Right renal pelvis (tissue), 4 donors: ENCODE measurements at regions not wholly inside any gene's neighbourhood (a gene's known extent, or its start where the extent isn't known, plus 50 kb on each side); places are given as distances from the start of the nearest gene placed in this dataset.
A peak's percentile ranks its signal among the peaks of the same experiment; 100 is the strongest.
"Not testable (repeated sequence)": the region's sequence is repeated elsewhere in the genome, so short reads cannot be mapped to it uniquely, and the experiment has no call there.

Experiments used
- DNase-seq, 4 donors: peaks; one replicate each; pipeline ENCODE4 v3.0.0-alpha.2; 2013; ENCODE audit warnings: low read depth in 4 of 4, low spot score in 3 of 4, missing footprints in 1 of 4

GRCh38 chr4:104010722-104011121, 290.9 kb upstream of the TACR3 start:
- no peak for DNase-seq

GRCh38 chr4:104002318-104002717, 282.5 kb upstream of the TACR3 start:
- not testable (repeated sequence) for DNase-seq

GRCh38 chr4:103998756-103999155, 279.0 kb upstream of the TACR3 start:
- no peak for DNase-seq

- DNase-seq, result no peak
Observed at GRCh38 chr4:103996637-103997036, 276.9 kb upstream of the TACR3 start.

- DNase-seq, result no peak
Observed at GRCh38 chr4:103996064-103996463, 276.3 kb upstream of the TACR3 start.

- no peak for DNase-seq
Observed at GRCh38 chr4:103994059-103994458, 274.3 kb upstream of the TACR3 start.

GRCh38 chr4:103982454-103982853, 262.7 kb upstream of the TACR3 start:
- DNase-seq, result no peak

GRCh38 chr4:103948244-103949018, 228.6 kb upstream of the TACR3 start:
- DNase-seq, result no peak

GRCh38 chr4:103947617-103948016, 227.8 kb upstream of the TACR3 start:
- no peak for DNase-seq

GRCh38 chr4:103946621-103947268, 227.0 kb upstream of the TACR3 start:
- DNase-seq, result not testable (repeated sequence)

GRCh38 chr4:103938488-103938887, 218.7 kb upstream of the TACR3 start:
- no peak for DNase-seq

- DNase-seq, result no peak
Observed at GRCh38 chr4:103936653-103937145, 216.9 kb upstream of the TACR3 start.

- DNase-seq, result peak; percentile 10 to 34 (median 22)
Observed at GRCh38 chr4:103934178-103934789, 214.5 kb upstream of the TACR3 start.

- no peak for DNase-seq
Observed at GRCh38 chr4:103928370-103928769, 208.6 kb upstream of the TACR3 start.

GRCh38 chr4:103923551-103923950, 203.8 kb upstream of the TACR3 start:
- DNase-seq, result no peak

GRCh38 chr4:103918214-103918613, 198.4 kb upstream of the TACR3 start:
- no peak for DNase-seq

- DNase-seq, result no peak
Observed at GRCh38 chr4:103915224-103915869, 195.6 kb upstream of the TACR3 start.

GRCh38 chr4:103907414-103907813, 187.6 kb upstream of the TACR3 start:
- no peak for DNase-seq

- no peak for DNase-seq
Observed at GRCh38 chr4:103904123-103904522, 184.3 kb upstream of the TACR3 start.

- DNase-seq, result no peak
Observed at GRCh38 chr4:103902730-103903129, 182.9 kb upstream of the TACR3 start.

- DNase-seq, result no peak
Observed at GRCh38 chr4:103895876-103896465, 176.2 kb upstream of the TACR3 start.
